ENCODE measurements at regions not wholly inside any gene's neighbourhood (a gene's known extent, or its start where the extent isn't known, plus 50 kb on each side); places are given as distances from the start of the nearest gene placed in this dataset.
"Not testable (repeated sequence)": the region's sequence is repeated elsewhere in the genome, so short reads cannot be mapped to it uniquely, and the experiment has no call there.

DNA sequence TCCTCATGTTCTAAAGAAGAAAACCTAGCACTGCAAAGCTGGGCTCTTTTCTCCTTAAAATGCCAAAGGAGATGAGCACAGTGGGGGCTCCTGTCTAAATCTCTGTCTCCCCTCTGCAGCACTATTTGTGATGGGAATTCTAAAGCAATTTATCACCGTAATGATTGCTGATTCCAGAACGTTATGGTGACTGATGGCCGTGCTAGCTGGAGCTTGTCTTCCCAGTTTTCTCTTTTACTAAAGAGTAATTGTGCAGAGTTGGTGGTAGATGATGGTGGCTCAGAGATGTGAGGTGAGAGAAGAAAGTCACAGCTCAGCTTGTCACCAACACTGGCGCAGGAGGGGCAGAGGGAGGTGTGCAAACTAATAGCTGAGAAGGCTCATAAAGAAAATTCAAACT, 60.7 kb upstream of the ATP2B4 start:
- Histone ChIP-seq H3K9me1 (ENCODE audit: insufficient read depth, low read length) (peaks cover 21% of the 10 kb centered on the region), H3K4me3 (ENCODE audit: insufficient read depth, low read depth, low read length) (no peak overlapping the region), H2BK15ac (ENCODE audit: low read depth, low read length) (peak overlapping the region; percentile 52; the same call in 1 of the 3 replicates), H2AFZ (replicated peaks; ENCODE audit: low read length, poor library complexity) (peak overlapping the region; percentile 1), H4K8ac (ENCODE audit: low read depth in 2 of 2, low read length in 2 of 2) (no peak overlapping the region), H3K4me2 (ENCODE audit: low read depth, low read length) (no peak overlapping the region), H3K18ac (ENCODE audit: low read depth, low read length) (no peak overlapping the region), H3K9me3 (ENCODE audit: control insufficient read depth, insufficient read depth, low read length) (no peaks in the 10 kb centered on the region), H2BK20ac (ENCODE audit: low read depth, low read length) (no peak overlapping the region; the same call in 1 of the 2 replicates), H3K23ac (ENCODE audit: low read depth, low read length) (peak overlapping the region; percentile 5; the same call in 1 of the 2 replicates), H3K14ac (replicated peaks; ENCODE audit: low read depth, low read length) (0 out of 2 replicates have a peak overlapping the region, but pooled peaks have one; percentile 9), H2AK5ac (ENCODE audit: low read depth, low read length) (peak overlapping the region; percentile 81), H3K9ac (ENCODE audit: low read depth, low read length) (no peak overlapping the region), H2BK5ac (ENCODE audit: low read depth, low read length, poor library complexity, severe bottlenecking) (no peak overlapping the region), H3K27ac (ENCODE audit: insufficient read depth, low read length) (no peak overlapping the region), H3K36me3 (ENCODE audit: control insufficient read depth, insufficient read depth, low read length) (no peaks in the 10 kb centered on the region), H3K79me1 (ENCODE audit: low read depth in 1 of 2, low read length in 2 of 2) (no peaks in the 10 kb centered on the region; a peak in 1 of 4 replicates), H3K4ac (ENCODE audit: low read depth, low read length) (0 out of 2 replicates have a peak overlapping the region, but pooled peaks have one; percentile 43), H4K20me1 (ENCODE audit: insufficient read depth, low read length) (no peaks in the 10 kb centered on the region), H3K4me1 (ENCODE audit: control insufficient read depth, insufficient read depth, low read length) (peaks cover 19% of the 10 kb centered on the region), H3K56ac (ENCODE audit: extremely low read depth, insufficient read depth, low read length) (no peak overlapping the region), H4K5ac (ENCODE audit: low read depth, low read length) (no peak overlapping the region), H3K27me3 (ENCODE audit: control insufficient read depth, insufficient read depth, low read length) (no peaks in the 10 kb centered on the region), H2AK9ac (replicated peaks; ENCODE audit: low read depth, low read length, poor library complexity) (peak overlapping the region; percentile 35), H2BK120ac (ENCODE audit: low read depth, low read length) (peak overlapping the region; percentile 56; the same call in 1 of the 2 replicates), H4K91ac (ENCODE audit: insufficient read depth, low read depth, low read length) (peak overlapping the region; percentile 13; the same call in 1 of the 2 replicates)
- DNase-seq = no peak
- in situ Hi-C loops (cut with MboI; ENCODE audit: low sequenced_read_pairs) (no loop called here), intact Hi-C loops (cut with micrococcal nuclease) (no loop called here), dilution Hi-C loops (cut with HindIII; ENCODE audit: low sequenced_read_pairs, unreplicated experiment) (no loop called here)
- BruUV-seq (replicated peaks) = no TSS peak
- CTCF ChIA-PET = no interaction called here
- POLR2A ChIA-PET (ENCODE audit: unreplicated experiment) = no interaction called here
- no peak for ATAC-seq (ENCODE audit: low read depth)
- TF ChIP-seq POLR2A (IDR thresholded peaks at IDR 0.05; ENCODE audit: low read depth, low read length) (no peak), CHD1 (IDR thresholded peaks at IDR 0.05; ENCODE audit: low read depth, low read length) (no peak), FOS (IDR thresholded peaks at IDR 0.05; ENCODE audit: low read depth, low read length) (no peak)
- TF ChIP-seq, protein P1, sequence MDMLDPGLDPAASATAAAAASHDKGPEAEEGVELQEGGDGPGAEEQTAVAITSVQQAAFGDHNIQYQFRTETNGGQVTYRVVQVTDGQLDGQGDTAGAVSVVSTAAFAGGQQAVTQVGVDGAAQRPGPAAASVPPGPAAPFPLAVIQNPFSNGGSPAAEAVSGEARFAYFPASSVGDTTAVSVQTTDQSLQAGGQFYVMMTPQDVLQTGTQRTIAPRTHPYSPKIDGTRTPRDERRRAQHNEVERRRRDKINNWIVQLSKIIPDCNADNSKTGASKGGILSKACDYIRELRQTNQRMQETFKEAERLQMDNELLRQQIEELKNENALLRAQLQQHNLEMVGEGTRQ (IDR thresholded peaks at IDR 0.05; ENCODE audit: low read depth, low read length) = no peak
- 44% methylated on average over 3 of the region's 4 CpGs; no CpG with 5 or more reads in 1 of the 2 experiments for WGBS, 2 experiments (ENCODE audit: extremely low coverage in 2 of 2, insufficient read length in 1 of 2)

DNA sequence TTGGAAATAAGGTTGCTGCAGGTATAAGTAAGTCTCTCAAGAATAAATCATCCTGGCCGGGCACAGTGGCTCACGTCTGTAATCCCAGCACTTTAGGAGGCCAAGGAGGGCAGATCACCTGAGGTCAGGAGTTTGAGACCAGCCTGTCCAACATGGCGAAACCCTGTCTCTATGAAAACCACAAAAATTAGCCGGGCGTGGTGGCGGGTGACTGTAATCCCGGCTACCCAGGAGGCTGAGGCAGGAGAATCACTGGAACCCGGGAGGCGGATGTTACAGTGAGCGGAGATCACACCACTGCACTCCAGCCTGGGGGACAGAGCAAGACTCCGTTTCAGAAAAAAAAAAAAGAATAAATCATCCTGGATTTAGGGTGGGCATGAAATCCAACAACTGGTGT, 59.7 kb upstream of the ATP2B4 start:
- H4K20me1 ChIP-seq (ENCODE audit: insufficient read depth, low read length); H2BK15ac ChIP-seq (ENCODE audit: low read depth, low read length); H2BK120ac ChIP-seq (ENCODE audit: low read depth, low read length); BruUV-seq (replicated peaks); H3K4me3 ChIP-seq (ENCODE audit: insufficient read depth, low read depth, low read length); H3K27me3 ChIP-seq (ENCODE audit: control insufficient read depth, insufficient read depth, low read length); H3K4me2 ChIP-seq (ENCODE audit: low read depth, low read length); H2AFZ ChIP-seq (replicated peaks; ENCODE audit: low read length, poor library complexity); H3K4ac ChIP-seq (ENCODE audit: low read depth, low read length); POLR2A ChIA-PET (ENCODE audit: unreplicated experiment); H3K56ac ChIP-seq (ENCODE audit: extremely low read depth, insufficient read depth, low read length); H3K36me3 ChIP-seq (ENCODE audit: control insufficient read depth, insufficient read depth, low read length); intact Hi-C loops (cut with micrococcal nuclease); H4K91ac ChIP-seq (ENCODE audit: insufficient read depth, low read depth, low read length); dilution Hi-C loops (cut with HindIII; ENCODE audit: low sequenced_read_pairs, unreplicated experiment); H2AK5ac ChIP-seq (ENCODE audit: low read depth, low read length); in situ Hi-C loops (cut with MboI; ENCODE audit: low sequenced_read_pairs); CTCF ChIA-PET; H4K5ac ChIP-seq (ENCODE audit: low read depth, low read length); H3K9me3 ChIP-seq (ENCODE audit: control insufficient read depth, insufficient read depth, low read length); H2BK20ac ChIP-seq (ENCODE audit: low read depth, low read length); H3K9ac ChIP-seq (ENCODE audit: low read depth, low read length); H4K8ac ChIP-seq (ENCODE audit: low read depth in 2 of 2, low read length in 2 of 2); ATAC-seq (ENCODE audit: low read depth); H3K27ac ChIP-seq (ENCODE audit: insufficient read depth, low read length); H3K79me1 ChIP-seq (ENCODE audit: low read depth in 1 of 2, low read length in 2 of 2); H3K23ac ChIP-seq (ENCODE audit: low read depth, low read length); DNase-seq; H3K18ac ChIP-seq (ENCODE audit: low read depth, low read length); H2AK9ac ChIP-seq (replicated peaks; ENCODE audit: low read depth, low read length, poor library complexity); H2BK5ac ChIP-seq (ENCODE audit: low read depth, low read length, poor library complexity, severe bottlenecking); H3K14ac ChIP-seq (replicated peaks; ENCODE audit: low read depth, low read length): not testable (repeated sequence)
- peaks cover 22% of the 10 kb centered on the region for H3K4me1 ChIP-seq (ENCODE audit: control insufficient read depth, insufficient read depth, low read length)
- peaks cover 28% of the 10 kb centered on the region for H3K9me1 ChIP-seq (ENCODE audit: insufficient read depth, low read length)
- 84% methylated on average over 7 of the region's 11 CpGs; no CpG with 5 or more reads in 1 of the 2 experiments for WGBS, 2 experiments (ENCODE audit: extremely low coverage in 2 of 2, insufficient read length in 1 of 2)
